HepG2 (cell line): ENCODE measurements at regions not wholly inside any gene's neighbourhood (a gene's known extent, or its start where the extent isn't known, plus 50 kb on each side); places are given as distances from the start of the nearest gene placed in this dataset.

Source experiments
- BRD4 ChIP-seq: sonication (generic); formaldehyde crosslinking; IDR thresholded peaks from 2 replicates; pipeline ENCODE4 v1.4.0; 2020; ENCODE audit warnings: missing genetic modification reagents
- CTCF ChIP-seq: sonication (generic); formaldehyde crosslinking; IDR thresholded peaks from 2 replicates; pipeline ENCODE4 v1.5.0; 2020; ENCODE audit warnings: mild to moderate bottlenecking, missing genetic modification reagents, moderate library complexity
- HINFP ChIP-seq: sonication (generic); formaldehyde crosslinking; IDR thresholded peaks from 2 replicates; pipeline ENCODE4 v1.4.0; 2020; ENCODE audit warnings: low read depth, mild to moderate bottlenecking, missing genetic modification reagents
- NFATC3 ChIP-seq: sonication (generic); formaldehyde crosslinking; IDR thresholded peaks from 2 replicates; pipeline ENCODE4 v1.5.1; 2020; ENCODE audit warnings: mild to moderate bottlenecking, missing genetic modification reagents
- POLR2A ChIP-seq, 2 experiments: IDR thresholded peaks; 2 replicates each; pipeline ENCODE4 v1.6.1; 2011; ENCODE audit warnings: low read depth in 2 of 2, low read length in 2 of 2, mild to moderate bottlenecking in 1 of 2, moderate library complexity in 1 of 2; ENCODE audit not compliant: insufficient read depth in 1 of 2
- SMC3 ChIP-seq: IDR thresholded peaks from 2 replicates; pipeline ENCODE4 v1.6.1; 2011; ENCODE audit warnings: low read length, improper control_type of control experiment
- SP1 ChIP-seq, 2 experiments: fragments of 450-650 bp in 1 of 2; sonication (generic) in 1 of 2; formaldehyde crosslinking in 1 of 2; IDR thresholded peaks; 2 replicates each; pipeline versions ENCODE4 v1.4.0 to v1.6.1; 2016 to 2020; ENCODE audit warnings: missing genetic modification reagents in 1 of 2
- THRA ChIP-seq: sonication (generic); formaldehyde crosslinking; IDR thresholded peaks from 2 replicates; pipeline ENCODE4 v1.4.0; 2020; ENCODE audit warnings: missing genetic modification reagents, borderline replicate concordance
- ZNF740 ChIP-seq: sonication (generic); formaldehyde crosslinking; IDR thresholded peaks from 2 replicates; pipeline ENCODE4 v1.4.0; 2020; ENCODE audit warnings: missing genetic modification reagents

DNA sequence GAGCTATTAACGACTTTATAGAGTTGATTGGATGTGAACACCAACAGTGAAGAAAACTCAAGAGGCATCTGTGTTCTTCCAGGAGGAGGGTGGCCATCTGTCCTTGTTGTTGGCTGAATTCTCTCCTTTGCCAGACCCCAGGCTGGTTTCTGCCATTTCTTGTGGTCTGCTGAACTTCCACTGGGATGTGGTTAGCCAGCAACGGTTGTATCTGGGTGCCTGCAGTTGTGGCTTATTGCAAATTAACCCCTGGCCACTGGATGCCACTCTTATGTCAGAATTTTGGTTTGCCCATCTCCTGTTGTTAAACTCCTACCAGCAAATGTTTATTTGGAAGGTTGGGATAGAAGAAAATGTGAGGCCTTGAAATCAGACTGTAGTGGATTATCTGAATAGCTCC is 163.6 kb upstream of the TBC1D5 start:
- TF ChIP-seq CTCF (no peak), POLR2A (IDR thresholded peaks at IDR 0.05; ENCODE audit: insufficient read depth in 1 of 2, low read depth in 2 of 2, low read length in 2 of 2) (no peak), ZNF740 (no peak), BRD4 (CRISPR knock-in tag) (no peak), SP1 (IDR thresholded peaks at IDR 0.05) (no peak), SP1 (CRISPR knock-in tag; IDR thresholded peaks at IDR 0.05) (no peak), THRA (CRISPR knock-in tag) (no peak), SMC3 (no peak), HINFP (CRISPR knock-in tag) (no peak), NFATC3 (CRISPR knock-in tag) (no peak)
